CD4-positive, alpha-beta T cell (primary cell): ENCODE measurements at regions not wholly inside any gene's neighbourhood (a gene's known extent, or its start where the extent isn't known, plus 50 kb on each side); places are given as distances from the start of the nearest gene placed in this dataset.

Experiments
- ATAC-seq: fragments of 200-7000 bp; cut with Tn5 transposase; one replicate; pipeline ENCODE4 v1.10.0; 2022; ENCODE audit warnings: mild to moderate bottlenecking; ENCODE audit not compliant: poor library complexity
- CTCF ChIA-PET: fragments of 350-600 bp; sonication (Branson Sonifier 250); formaldehyde crosslinking; loops from one replicate; lab custom pipeline; 2021; ENCODE audit warnings: antibody characterized with exemption, inconsistent platforms; lab: Charles Lee
- POLR2A ChIA-PET: fragments of 350-600 bp; sonication (Branson Sonifier 250); formaldehyde crosslinking; loops from one replicate; lab custom pipeline; 2021; ENCODE audit warnings: antibody characterized with exemption, inconsistent platforms; lab: Charles Lee
- DNase-seq, 14 experiments: peaks; one replicate each; pipeline ENCODE4 v3.0.0-alpha.2; 2013 to 2020; ENCODE audit warnings: mixed read lengths in 2 of 14
- H3K27ac ChIP-seq, 2 donors: one replicate each; pipeline versions ENCODE4 v1.5.1 to v1.7.0; 2013; ENCODE audit warnings: low read length in 2 of 2, low read depth in 1 of 2, mild to moderate bottlenecking in 1 of 2
- H3K27me3 ChIP-seq, 2 experiments: 1 replicate in 1 of 2; 2 replicates in 1 of 2; pipeline versions ENCODE4 v1.6.1 to v1.7.0; 2013; ENCODE audit warnings: low read length in 2 of 2, control low read depth in 1 of 2, mild to moderate bottlenecking in 1 of 2, moderate library complexity in 1 of 2; ENCODE audit not compliant: insufficient read depth in 2 of 2, control insufficient read depth in 1 of 2
- H3K36me3 ChIP-seq: one replicate; pipeline ENCODE4 v1.6.1; 2013; ENCODE audit warnings: low read length, control low read depth; ENCODE audit not compliant: insufficient read depth
- H3K4me1 ChIP-seq: one replicate; pipeline ENCODE4 v1.6.1; 2013; ENCODE audit warnings: low read length, control low read depth; ENCODE audit not compliant: insufficient read depth
- H3K4me3 ChIP-seq: one replicate; pipeline ENCODE4 v1.5.1; 2013; ENCODE audit warnings: mild to moderate bottlenecking, low read length, moderate library complexity
- H3K9me3 ChIP-seq, 2 experiments: 1 replicate in 1 of 2; 2 replicates in 1 of 2; pipeline versions ENCODE4 v1.6.1 to v1.7.0; 2013; ENCODE audit warnings: low read length in 2 of 2, mild to moderate bottlenecking in 2 of 2, control low read depth in 1 of 2, moderate library complexity in 1 of 2; ENCODE audit not compliant: control insufficient read depth in 1 of 2, insufficient read depth in 1 of 2
- H3K27ac Mint-ChIP-seq: one replicate; pipeline ENCODE4 v1.8.0; 2020; ENCODE audit warnings: mixed read lengths
- H3K27me3 Mint-ChIP-seq: one replicate; pipeline ENCODE4 v1.8.0; 2021; ENCODE audit warnings: mixed read lengths
- H3K36me3 Mint-ChIP-seq: one replicate; pipeline ENCODE4 v1.8.0; 2021; ENCODE audit warnings: low read depth, mixed read lengths
- H3K4me1 Mint-ChIP-seq: one replicate; pipeline ENCODE4 v1.8.0; 2021; ENCODE audit warnings: low read depth, mixed read lengths
- H3K4me3 Mint-ChIP-seq: one replicate; pipeline ENCODE4 v1.8.0; 2020; ENCODE audit warnings: mild to moderate bottlenecking, mixed read lengths
- H3K9me3 Mint-ChIP-seq: one replicate; pipeline ENCODE4 v1.8.0; 2020; ENCODE audit warnings: mixed read lengths
- intact Hi-C, 2 experiments: fragments of 100-400 bp; cut with DNase I in 1 of 2; cut with micrococcal nuclease in 1 of 2; formaldehyde crosslinking; loops; one replicate each; pipeline versions ENCODE4 v1.15.1 to v1.9.0; 2023 to 2025; cut with DNase I, micrococcal nuclease
- TF ChIP-seq, protein P1 (sequence below): fragments of 200-600 bp; IDR thresholded peaks from one replicate; pipeline ENCODE4 v1.8.0; 2022; ENCODE audit warnings: antibody characterized with exemption, mild to moderate bottlenecking

DNA sequence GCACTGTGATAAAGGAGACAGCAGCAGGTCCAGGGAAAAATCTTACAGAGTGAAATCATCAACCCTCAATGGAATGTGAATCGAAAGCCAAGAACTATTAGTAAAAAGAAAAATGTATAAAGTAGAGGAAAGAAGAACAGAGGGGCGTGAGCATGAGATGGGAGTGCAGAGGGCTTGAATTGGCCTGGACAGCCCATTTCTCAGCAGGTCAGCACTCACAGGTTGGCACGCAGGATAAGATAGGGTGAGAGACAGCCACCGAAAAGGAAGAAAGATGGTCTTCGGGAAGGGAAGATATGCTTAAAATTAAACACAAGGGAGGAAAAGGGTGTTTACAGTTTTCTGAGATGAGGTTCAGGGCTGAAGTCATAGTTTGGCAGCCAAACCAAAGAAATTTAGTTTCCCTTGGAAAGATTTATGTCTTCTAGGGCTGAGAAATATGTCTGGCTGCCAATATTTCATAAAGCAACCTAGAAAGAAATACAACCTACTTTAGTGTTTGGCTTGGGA lies 524.7 kb downstream of the SPATA31D1 start:
- H3K4me1 ChIP-seq, result no peaks in the 10 kb centered on the region
- H3K36me3 ChIP-seq, result no peaks in the 10 kb centered on the region
- POLR2A ChIA-PET, result no interaction called here
- DNase-seq (no peak), ATAC-seq (no peak)
- H3K27ac Mint-ChIP-seq, result no peak overlapping the region
- intact Hi-C loops, result no loop called here
- CTCF ChIA-PET, result no interaction called here
- peaks cover 4% of the 10 kb centered on the region for H3K9me3 Mint-ChIP-seq
- H3K4me3 Mint-ChIP-seq, result no peak overlapping the region
- H3K27ac ChIP-seq, result no peak overlapping the region
- H3K27me3 ChIP-seq, result no peaks in the 10 kb centered on the region
- TF ChIP-seq, protein P1, sequence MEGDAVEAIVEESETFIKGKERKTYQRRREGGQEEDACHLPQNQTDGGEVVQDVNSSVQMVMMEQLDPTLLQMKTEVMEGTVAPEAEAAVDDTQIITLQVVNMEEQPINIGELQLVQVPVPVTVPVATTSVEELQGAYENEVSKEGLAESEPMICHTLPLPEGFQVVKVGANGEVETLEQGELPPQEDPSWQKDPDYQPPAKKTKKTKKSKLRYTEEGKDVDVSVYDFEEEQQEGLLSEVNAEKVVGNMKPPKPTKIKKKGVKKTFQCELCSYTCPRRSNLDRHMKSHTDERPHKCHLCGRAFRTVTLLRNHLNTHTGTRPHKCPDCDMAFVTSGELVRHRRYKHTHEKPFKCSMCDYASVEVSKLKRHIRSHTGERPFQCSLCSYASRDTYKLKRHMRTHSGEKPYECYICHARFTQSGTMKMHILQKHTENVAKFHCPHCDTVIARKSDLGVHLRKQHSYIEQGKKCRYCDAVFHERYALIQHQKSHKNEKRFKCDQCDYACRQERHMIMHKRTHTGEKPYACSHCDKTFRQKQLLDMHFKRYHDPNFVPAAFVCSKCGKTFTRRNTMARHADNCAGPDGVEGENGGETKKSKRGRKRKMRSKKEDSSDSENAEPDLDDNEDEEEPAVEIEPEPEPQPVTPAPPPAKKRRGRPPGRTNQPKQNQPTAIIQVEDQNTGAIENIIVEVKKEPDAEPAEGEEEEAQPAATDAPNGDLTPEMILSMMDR, result no peak
- H3K4me3 ChIP-seq, result no peak overlapping the region
- H3K27me3 Mint-ChIP-seq, result no peaks in the 10 kb centered on the region
- peaks cover 0 to 3% of the 10 kb centered on the region in 2 experiments for H3K9me3 ChIP-seq
- H3K36me3 Mint-ChIP-seq, result no peaks in the 10 kb centered on the region
- H3K4me1 Mint-ChIP-seq, result no peaks in the 10 kb centered on the region

DNA sequence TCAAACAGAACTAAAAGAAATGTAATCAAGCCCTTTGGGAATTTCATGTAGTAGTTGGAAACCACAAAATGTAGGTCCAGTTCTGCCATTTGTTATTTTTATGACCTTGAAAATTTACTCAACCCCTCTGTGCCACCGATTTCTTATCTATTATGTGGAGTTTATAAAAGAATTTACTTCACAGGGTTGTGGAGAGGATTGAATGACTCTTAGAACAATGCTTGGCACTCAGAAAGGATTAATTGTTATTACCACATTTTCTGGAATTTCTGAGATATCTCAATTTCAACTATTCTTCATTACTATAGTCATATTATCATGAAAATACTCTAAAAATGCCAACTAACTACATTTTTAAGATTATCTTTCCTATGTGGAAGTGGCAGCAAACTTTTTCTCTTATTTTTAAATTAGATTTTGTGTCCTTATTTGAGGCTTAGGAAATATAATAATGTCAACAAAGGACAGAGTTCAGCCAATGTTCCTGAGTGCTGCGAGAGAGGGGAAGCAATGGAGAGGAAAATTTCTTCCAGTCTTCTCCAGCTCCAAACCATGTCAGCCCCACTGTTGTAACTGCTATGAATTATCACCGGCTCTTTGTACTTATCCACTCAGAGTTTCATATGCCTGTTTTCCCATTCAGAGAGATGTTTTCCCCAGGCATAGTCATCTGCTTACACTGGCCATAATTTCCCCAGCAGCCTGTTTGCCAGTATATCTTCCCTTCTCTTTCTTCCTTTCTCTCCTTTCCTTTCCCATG lies 525.6 kb downstream of the SPATA31D1 start:
- Histone ChIP-seq H3K27me3 (no peaks in the 10 kb centered on the region), H3K9me3 (peaks cover 0 to 3% of the 10 kb centered on the region in 2 experiments), H3K36me3 (no peaks in the 10 kb centered on the region), H3K4me3 (no peak overlapping the region), H3K4me1 (no peaks in the 10 kb centered on the region), H3K27ac (no peak overlapping the region)
- DNase-seq, result no peak
- H3K4me3 Mint-ChIP-seq, result no peak overlapping the region
- no peaks in the 10 kb centered on the region for H3K27me3 Mint-ChIP-seq
- no peak overlapping the region for H3K27ac Mint-ChIP-seq
- peaks cover 4% of the 10 kb centered on the region for H3K9me3 Mint-ChIP-seq
- H3K4me1 Mint-ChIP-seq, result no peaks in the 10 kb centered on the region
- no peak for ATAC-seq
- POLR2A ChIA-PET, result no interaction called here
- H3K36me3 Mint-ChIP-seq, result no peaks in the 10 kb centered on the region
- TF ChIP-seq, protein P1, result no peak
- intact Hi-C loops, result no loop called here
- CTCF ChIA-PET, result interaction anchor here (0.7 kb wide), 1 partner anchor 528 kb away, joined by 3 read pairs; no protein-coding TSS in a partner anchor

DNA sequence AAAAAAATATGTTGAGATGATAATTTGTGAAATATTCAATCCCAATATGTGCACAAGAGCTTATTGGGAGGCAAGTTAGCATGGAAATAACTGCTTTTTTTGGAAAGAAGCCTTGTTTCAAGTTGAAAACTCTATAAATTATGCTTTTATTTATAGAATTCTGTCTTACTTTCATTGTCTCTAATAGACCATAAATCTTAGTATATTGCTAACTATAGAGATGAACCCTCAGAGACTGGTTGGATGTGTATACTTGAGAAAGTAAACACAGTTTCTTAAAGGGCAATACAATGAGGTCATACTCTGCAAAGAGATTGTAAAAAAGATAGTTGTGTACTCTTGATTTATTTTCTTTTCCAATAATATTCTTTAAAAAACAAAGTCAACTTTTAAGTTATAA lies 530.3 kb downstream of the SPATA31D1 start:
- peaks cover 4% of the 10 kb centered on the region for H3K9me3 Mint-ChIP-seq
- H3K27me3 Mint-ChIP-seq, result no peaks in the 10 kb centered on the region
- ChIA-PET CTCF (interaction anchor here (0.6 kb wide), 1 partner anchor 609 kb away, joined by 3 read pairs; no protein-coding TSS in a partner anchor), POLR2A (no interaction called here)
- Histone ChIP-seq H3K9me3 (no peaks in the 10 kb centered on the region), H3K4me1 (no peaks in the 10 kb centered on the region), H3K4me3 (no peak overlapping the region), H3K27ac (no peak overlapping the region), H3K36me3 (no peaks in the 10 kb centered on the region), H3K27me3 (no peaks in the 10 kb centered on the region)
- no peak overlapping the region for H3K27ac Mint-ChIP-seq
- no peaks in the 10 kb centered on the region for H3K36me3 Mint-ChIP-seq
- H3K4me1 Mint-ChIP-seq, result no peaks in the 10 kb centered on the region
- no peak for ATAC-seq
- DNase-seq, result no peak
- intact Hi-C loops, result no loop called here
- TF ChIP-seq, protein P1, result no peak
- H3K4me3 Mint-ChIP-seq, result no peak overlapping the region
